Omental fat pad (tissue), 3 donors: ENCODE measurements at regions not wholly inside any gene's neighbourhood (a gene's known extent, or its start where the extent isn't known, plus 50 kb on each side); places are given as distances from the start of the nearest gene placed in this dataset.

Experiments used
- ATAC-seq: fragments of 150-250 bp; one replicate; pipeline ENCODE4 v1.9.1; 2016; ENCODE audit warnings: mild to moderate bottlenecking, moderate library complexity; ENCODE audit not compliant: low FRiP score
- DNase-seq: peaks from one replicate; pipeline ENCODE4 v3.0.0-alpha.2; 2019; ENCODE audit warnings: low spot score
- CTCF ChIP-seq, 3 donors: fragments of 450-650 bp; IDR thresholded peaks; one replicate each; pipeline ENCODE4 v1.5.1; 2016 to 2017; ENCODE audit warnings: antibody characterized with exemption in 3 of 3, mild to moderate bottlenecking in 3 of 3, moderate library complexity in 2 of 3

GRCh38 chr9:87152256-87152655 is 204.9 kb upstream of the GAS1 start:
- no peak for DNase-seq
- ATAC-seq = no peak
- no peak for TF ChIP-seq CTCF (IDR thresholded peaks at IDR 0.05)

GRCh38 chr9:87156247-87156646 is 208.9 kb upstream of the GAS1 start:
- TF ChIP-seq CTCF (IDR thresholded peaks at IDR 0.05) = no peak
- no peak for DNase-seq
- ATAC-seq = no peak

DNA sequence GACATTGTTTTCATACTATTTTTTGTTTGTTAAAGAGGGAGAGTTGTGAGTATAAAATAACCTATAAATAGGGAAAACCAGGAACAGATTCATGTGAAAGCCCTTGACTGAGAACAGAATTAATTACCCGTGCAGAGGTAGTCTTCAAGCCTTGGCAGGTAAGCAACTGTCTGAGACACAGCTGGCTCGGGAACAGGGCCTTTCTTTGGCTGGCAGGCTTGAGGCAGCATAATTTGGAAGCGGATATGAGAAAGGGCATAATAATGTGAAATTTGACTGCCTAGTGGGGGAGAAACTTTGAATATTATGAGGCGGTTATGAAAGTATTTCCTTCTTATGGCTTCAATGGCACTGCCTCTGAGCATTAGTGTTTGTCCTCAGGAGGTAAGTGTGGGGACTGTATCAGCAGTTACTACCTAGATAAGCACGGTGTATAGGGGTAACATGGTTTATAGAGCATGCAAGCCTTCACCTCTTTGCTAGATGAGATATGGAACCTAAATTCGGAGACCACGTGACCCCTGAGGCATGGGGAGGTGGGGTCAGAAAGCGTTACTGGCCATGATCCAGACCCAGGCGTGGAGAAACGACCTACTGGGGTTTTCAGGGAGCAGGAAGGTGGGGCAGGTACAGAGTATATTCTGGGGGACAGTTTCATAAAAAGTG is 210.2 kb upstream of the GAS1 start:
- DNase-seq (no peak), ATAC-seq (peak; percentile 83)
- TF ChIP-seq CTCF (IDR thresholded peaks at IDR 0.05) = no peak

DNA sequence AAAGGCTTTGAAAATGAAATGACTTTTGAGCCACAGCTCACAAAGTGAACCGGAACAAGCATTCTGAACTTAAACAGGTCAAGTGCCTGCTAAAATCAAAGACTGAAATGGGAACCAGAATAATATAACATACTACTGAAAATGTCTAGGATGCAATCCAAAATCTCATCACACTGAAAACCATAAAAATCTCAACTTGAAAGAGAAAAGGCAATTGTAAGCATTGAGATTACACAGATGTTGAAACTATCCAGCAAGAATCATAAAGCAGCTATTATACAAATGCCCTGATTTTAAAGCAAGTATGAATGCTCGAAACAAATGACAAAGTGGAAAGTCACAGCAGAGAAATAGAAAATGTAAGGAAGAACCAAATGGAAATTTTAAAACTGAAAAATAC is 211.5 kb upstream of the GAS1 start:
- no peak for ATAC-seq
- TF ChIP-seq CTCF (IDR thresholded peaks at IDR 0.05) = no peak
- DNase-seq = no peak

DNA sequence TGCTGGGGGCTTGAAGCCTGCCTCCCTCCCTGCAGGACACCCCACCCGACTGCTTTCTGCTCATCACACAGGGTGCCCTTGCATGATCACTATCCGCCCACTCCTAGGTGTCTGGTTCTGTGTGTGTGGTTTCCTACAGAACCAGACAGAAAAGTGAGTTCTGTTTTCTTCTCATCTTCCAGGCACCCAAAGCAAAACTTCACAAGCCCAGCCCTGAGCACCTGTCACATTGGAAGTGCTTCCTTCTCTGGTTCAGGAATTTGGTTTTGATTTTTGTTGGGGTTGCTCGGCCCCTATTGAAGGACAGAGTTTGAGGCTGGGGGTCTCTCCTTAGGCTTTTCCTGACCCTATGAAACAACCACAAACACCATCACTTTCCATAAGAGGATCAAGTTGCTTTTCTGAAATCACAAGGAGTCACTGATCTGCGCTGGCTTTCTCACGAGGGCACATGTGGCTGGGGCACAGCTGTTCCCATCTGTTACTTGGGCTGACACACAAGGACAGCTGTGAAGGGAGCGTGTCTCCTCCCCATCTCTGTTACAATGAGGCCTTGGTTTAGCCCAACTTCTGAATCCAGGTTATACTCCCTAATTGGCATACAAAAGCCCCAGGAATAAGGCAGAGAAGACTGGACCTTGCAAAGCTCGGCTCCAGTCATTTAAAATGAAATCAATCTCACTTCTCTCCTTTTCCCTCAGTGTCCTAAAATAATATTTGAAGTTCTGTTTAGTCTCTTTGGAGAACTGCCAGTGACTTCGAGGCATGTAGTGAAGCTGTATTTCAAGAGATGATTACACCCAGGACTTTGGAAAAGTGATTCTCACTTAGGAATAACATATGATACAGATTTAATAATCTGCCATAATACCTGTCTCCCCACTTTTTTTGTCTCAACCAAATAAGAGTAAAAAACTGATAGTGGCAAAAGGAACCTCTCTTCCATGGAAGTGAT is 213.1 kb upstream of the GAS1 start:
- DNase-seq (no peak), ATAC-seq (no peak)
- TF ChIP-seq CTCF (IDR thresholded peaks at IDR 0.05) = no peak

DNA sequence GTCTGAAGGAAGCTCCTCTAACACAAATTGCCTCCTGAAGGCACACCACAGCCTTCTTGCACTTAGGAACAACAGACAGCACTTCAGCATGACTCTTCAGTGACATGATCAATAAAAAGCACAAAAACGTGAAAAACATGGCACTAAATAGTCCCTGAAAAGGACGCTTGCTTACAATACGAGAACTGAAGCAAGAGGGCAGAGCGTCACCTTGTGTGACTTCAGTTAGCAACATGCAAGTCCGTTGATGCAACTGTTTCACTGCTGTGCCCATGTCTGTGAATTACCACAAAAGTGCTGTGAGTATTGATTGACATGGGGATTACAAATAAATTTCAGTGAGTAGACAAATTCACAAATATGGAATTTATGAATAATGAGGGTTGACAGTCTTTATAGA is 219.9 kb upstream of the GAS1 start:
- DNase-seq (no peak), ATAC-seq (no peak)
- no peak for TF ChIP-seq CTCF (IDR thresholded peaks at IDR 0.05)
